Stomach (tissue), 4 donors: ENCODE measurements at regions not wholly inside any gene's neighbourhood (a gene's known extent, or its start where the extent isn't known, plus 50 kb on each side); places are given as distances from the start of the nearest gene placed in this dataset.

Experiments used
- CTCF ChIP-seq, 7 experiments: fragments of 450-650 bp in 4 of 7; fragments of 200-600 bp in 3 of 7; sonication (generic) in 3 of 7; IDR thresholded peaks; one replicate each; pipeline ENCODE4 v1.5.1; 2016 to 2019; ENCODE audit warnings: antibody characterized with exemption in 7 of 7, control low read depth in 2 of 7, mild to moderate bottlenecking in 1 of 7
- EP300 ChIP-seq: sonication (generic); formaldehyde crosslinking; IDR thresholded peaks from one replicate; pipeline ENCODE4 v1.6.1; 2017; ENCODE audit warnings: antibody characterized with exemption
- POLR2A ChIP-seq, 4 donors: fragments of 450-650 bp; IDR thresholded peaks; one replicate each; pipeline ENCODE4 v1.6.1; 2016; ENCODE audit warnings: antibody characterized with exemption in 4 of 4, control low read depth in 2 of 4, mild to moderate bottlenecking in 1 of 4, moderate library complexity in 1 of 4
- POLR2AphosphoS5 ChIP-seq, 3 donors: sonication (generic); formaldehyde crosslinking; IDR thresholded peaks; one replicate each; pipeline ENCODE4 v1.6.1; 2016; ENCODE audit warnings: antibody characterized with exemption in 3 of 3

GRCh38 chr2:145563741-145564615 is 1044.1 kb upstream of the ZEB2 start:
- no peak for TF ChIP-seq CTCF (IDR thresholded peaks at IDR 0.05)
- TF ChIP-seq POLR2A (IDR thresholded peaks at IDR 0.05): no peak
- peak in 1 of 3 donors; percentile 11 for TF ChIP-seq POLR2AphosphoS5 (IDR thresholded peaks at IDR 0.05)
- TF ChIP-seq EP300: no peak
